MM.1S (cell line): ENCODE measurements at regions not wholly inside any gene's neighbourhood (a gene's known extent, or its start where the extent isn't known, plus 50 kb on each side); places are given as distances from the start of the nearest gene placed in this dataset.

Experiments
- CTCF ChIP-seq: fragments of 300-600 bp; sonication (generic); IDR thresholded peaks from 2 replicates; pipeline ENCODE4 v1.5.1; 2016; ENCODE audit warnings: antibody characterized with exemption, low read length, mixed read lengths
- EZH2 ChIP-seq: fragments of 300-600 bp; sonication (generic); optimal IDR thresholded peaks from 2 replicates; pipeline ENCODE3; 2017; ENCODE audit warnings: low read depth, mild to moderate bottlenecking, antibody characterized with exemption, low read length, mixed read lengths

- TF ChIP-seq CTCF (no peak), EZH2 (no peak)
Measured at GRCh38 chr20:5484346-5484745, 126.5 kb downstream of the GPCPD1 start.
